Nephron progenitor cell (in vitro differentiated cells): ENCODE measurements at regions not wholly inside any gene's neighbourhood (a gene's known extent, or its start where the extent isn't known, plus 50 kb on each side); places are given as distances from the start of the nearest gene placed in this dataset.

Experiments
- DNase-seq: peaks from one replicate; pipeline ENCODE4 v3.0.0; 2021
- H3K27ac Mint-ChIP-seq: 2 replicates; pipeline ENCODE4 v1.8.0; 2021; ENCODE audit warnings: mild to moderate bottlenecking, moderate library complexity, mixed read lengths
- H3K27me3 Mint-ChIP-seq: 2 replicates; pipeline ENCODE4 v1.8.0; 2021; ENCODE audit warnings: mild to moderate bottlenecking, low read depth, mixed read lengths; ENCODE audit not compliant: poor library complexity
- H3K36me3 Mint-ChIP-seq: 2 replicates; pipeline ENCODE4 v1.8.0; 2021; ENCODE audit warnings: low read depth, mixed read lengths
- H3K4me1 Mint-ChIP-seq: 2 replicates; pipeline ENCODE4 v1.8.0; 2021; ENCODE audit warnings: mixed read lengths
- H3K4me3 Mint-ChIP-seq: 2 replicates; pipeline ENCODE4 v1.8.0; 2021; ENCODE audit warnings: mild to moderate bottlenecking, moderate library complexity, mixed read lengths
- H3K9me3 Mint-ChIP-seq: 2 replicates; pipeline ENCODE4 v1.8.0; 2021; ENCODE audit warnings: mild to moderate bottlenecking, moderate library complexity, mixed read lengths
- TF ChIP-seq, protein P1 (sequence below): fragments of 200-600 bp; sonication (generic); IDR thresholded peaks from 2 replicates; pipeline ENCODE4 v1.5.0; 2021; ENCODE audit warnings: antibody characterized with exemption

DNA sequence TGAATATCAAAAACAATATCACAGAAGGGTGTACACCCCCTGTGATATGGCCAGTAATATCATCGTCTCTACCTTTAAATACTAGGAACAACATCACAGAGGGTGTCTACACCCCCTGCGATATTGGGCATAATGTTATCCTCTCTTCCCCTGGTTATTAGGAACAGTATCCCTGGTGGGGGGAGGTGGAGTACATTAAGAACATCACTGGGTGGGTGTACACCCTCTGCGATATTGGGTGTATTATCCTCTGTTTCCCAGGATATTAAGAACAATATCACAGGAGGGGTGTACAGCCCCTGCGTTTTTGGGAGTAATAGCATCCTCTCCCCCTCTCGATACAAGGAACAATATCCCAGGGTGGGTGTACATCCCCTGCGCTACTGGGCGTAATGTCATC lies 1932.8 kb downstream of the SUCLG1 start:
- DNase-seq = no peak
- TF ChIP-seq, protein P1, sequence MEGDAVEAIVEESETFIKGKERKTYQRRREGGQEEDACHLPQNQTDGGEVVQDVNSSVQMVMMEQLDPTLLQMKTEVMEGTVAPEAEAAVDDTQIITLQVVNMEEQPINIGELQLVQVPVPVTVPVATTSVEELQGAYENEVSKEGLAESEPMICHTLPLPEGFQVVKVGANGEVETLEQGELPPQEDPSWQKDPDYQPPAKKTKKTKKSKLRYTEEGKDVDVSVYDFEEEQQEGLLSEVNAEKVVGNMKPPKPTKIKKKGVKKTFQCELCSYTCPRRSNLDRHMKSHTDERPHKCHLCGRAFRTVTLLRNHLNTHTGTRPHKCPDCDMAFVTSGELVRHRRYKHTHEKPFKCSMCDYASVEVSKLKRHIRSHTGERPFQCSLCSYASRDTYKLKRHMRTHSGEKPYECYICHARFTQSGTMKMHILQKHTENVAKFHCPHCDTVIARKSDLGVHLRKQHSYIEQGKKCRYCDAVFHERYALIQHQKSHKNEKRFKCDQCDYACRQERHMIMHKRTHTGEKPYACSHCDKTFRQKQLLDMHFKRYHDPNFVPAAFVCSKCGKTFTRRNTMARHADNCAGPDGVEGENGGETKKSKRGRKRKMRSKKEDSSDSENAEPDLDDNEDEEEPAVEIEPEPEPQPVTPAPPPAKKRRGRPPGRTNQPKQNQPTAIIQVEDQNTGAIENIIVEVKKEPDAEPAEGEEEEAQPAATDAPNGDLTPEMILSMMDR = no peak
- no peaks in the 10 kb centered on the region for H3K36me3 Mint-ChIP-seq
- no peak overlapping the region for H3K4me3 Mint-ChIP-seq
- no peak overlapping the region for H3K27ac Mint-ChIP-seq
- H3K27me3 Mint-ChIP-seq = peaks cover 7% of the 10 kb centered on the region
- H3K4me1 Mint-ChIP-seq = no peaks in the 10 kb centered on the region
- no peaks in the 10 kb centered on the region for H3K9me3 Mint-ChIP-seq

DNA sequence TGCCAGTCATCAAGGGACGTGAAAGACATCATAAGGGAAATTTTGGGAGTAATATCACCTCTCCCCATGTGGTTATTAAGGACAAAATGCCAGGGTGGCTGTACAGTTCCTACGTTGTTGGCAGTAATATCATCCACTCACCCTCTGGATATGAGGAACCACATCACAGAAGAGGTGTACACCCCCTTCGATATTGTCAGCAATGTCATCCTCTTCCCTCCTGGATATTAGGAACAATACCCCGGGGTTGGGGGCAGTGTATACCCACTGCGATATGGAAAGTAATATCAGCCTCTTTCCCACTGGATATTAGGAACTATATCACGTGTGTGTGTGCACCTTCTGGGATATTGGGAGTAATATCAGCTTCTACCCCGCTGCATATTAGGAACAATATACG lies 1933.3 kb downstream of the SUCLG1 start:
- H3K9me3 Mint-ChIP-seq = no peaks in the 10 kb centered on the region
- H3K4me3 Mint-ChIP-seq = no peak overlapping the region
- TF ChIP-seq, protein P1 = no peak
- no peaks in the 10 kb centered on the region for H3K4me1 Mint-ChIP-seq
- H3K27me3 Mint-ChIP-seq = peaks cover 7% of the 10 kb centered on the region
- H3K36me3 Mint-ChIP-seq = no peaks in the 10 kb centered on the region
- DNase-seq = no peak
- no peak overlapping the region for H3K27ac Mint-ChIP-seq

DNA sequence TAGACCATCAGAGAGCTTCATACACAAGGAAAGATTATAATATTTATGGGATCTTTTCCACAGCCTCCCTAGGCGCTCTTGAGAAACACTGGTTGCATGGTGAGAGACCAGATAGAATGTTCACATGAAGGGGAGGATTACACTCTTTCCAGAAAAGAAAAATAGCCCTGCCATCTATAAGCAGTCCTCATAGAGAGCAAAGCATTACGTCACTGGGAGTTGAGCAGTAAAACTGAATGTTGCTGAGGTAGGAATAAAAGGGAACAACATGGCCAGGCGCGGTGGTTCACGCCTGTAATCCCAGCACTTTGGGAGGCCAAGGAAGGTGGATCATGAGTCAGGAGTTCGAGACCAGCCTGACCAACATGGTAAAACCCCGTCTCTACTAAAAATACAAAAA lies 1934.3 kb downstream of the SUCLG1 start:
- Mint-ChIP-seq H3K27ac (no peak overlapping the region), H3K4me3 (no peak overlapping the region), H3K27me3 (peaks cover 4% of the 10 kb centered on the region), H3K4me1 (no peaks in the 10 kb centered on the region), H3K36me3 (no peaks in the 10 kb centered on the region), H3K9me3 (no peaks in the 10 kb centered on the region)
- DNase-seq = no peak
- TF ChIP-seq, protein P1 = no peak

DNA sequence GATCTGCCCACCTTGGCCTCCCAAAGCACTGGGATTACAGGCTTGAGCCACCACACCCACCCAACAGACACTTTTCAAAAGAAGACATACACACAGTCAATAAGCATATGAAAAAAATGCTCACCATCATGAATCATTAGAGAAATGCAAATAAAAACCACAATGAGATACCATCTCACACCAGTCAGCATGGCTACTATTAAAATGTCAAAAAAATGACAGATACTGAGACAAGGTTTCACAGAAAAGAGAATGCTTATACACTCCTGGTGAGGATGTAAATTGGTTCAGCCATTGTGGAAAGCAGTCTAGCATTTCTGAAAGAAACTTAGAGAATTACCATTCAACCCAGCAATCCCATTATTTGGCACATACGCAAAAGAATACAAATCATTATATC lies 1947.2 kb downstream of the SUCLG1 start:
- Mint-ChIP-seq H3K4me3 (no peak overlapping the region), H3K36me3 (no peaks in the 10 kb centered on the region), H3K27me3 (peaks cover 7% of the 10 kb centered on the region), H3K27ac (no peak overlapping the region), H3K4me1 (no peaks in the 10 kb centered on the region), H3K9me3 (peaks cover 4% of the 10 kb centered on the region)
- TF ChIP-seq, protein P1 = no peak
- no peak for DNase-seq

DNA sequence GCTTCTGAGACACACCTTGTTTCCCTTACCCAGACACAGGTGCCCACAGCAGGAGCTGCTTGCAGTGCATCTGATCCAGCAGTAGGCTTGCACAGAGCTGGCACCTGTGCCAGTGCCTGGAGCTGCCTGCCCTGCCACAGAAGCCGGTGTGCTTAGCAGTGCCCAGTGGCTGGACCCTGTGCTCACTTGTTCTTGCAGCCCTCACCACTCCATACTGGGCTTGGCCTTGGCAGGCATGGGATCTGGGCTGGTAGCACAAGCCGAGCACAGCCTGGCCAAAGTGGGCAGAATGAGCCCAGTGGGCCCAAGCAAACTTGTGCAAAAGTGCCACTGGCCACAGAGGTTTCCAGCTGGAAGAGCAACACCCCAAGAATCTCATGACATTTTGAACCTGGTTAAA lies 1950.4 kb downstream of the SUCLG1 start:
- Mint-ChIP-seq H3K9me3 (no peaks in the 10 kb centered on the region), H3K4me1 (no peaks in the 10 kb centered on the region), H3K36me3 (no peaks in the 10 kb centered on the region), H3K27me3 (peaks cover 7% of the 10 kb centered on the region), H3K4me3 (no peak overlapping the region), H3K27ac (no peak overlapping the region)
- TF ChIP-seq, protein P1 = no peak
- DNase-seq = no peak

DNA sequence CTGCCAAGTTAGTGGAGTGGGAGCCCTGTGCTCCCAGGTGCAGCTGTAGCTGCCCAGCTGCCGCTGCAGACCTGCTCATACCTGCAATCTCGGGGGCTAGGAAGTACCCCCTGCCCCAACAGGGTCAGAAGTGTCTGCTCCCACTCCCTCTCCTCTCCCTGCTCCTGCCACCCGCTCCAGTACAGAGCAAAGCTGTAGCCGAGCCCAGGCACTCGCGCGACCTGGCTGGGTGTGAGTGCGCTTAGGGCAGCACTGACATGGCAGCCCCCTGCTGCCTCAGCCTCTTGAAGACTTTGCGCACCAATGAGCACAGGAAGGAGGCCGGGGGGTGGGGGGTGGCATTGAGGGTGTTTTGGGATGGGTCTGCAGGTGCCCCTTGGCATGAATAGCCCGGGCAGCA lies 1951.4 kb downstream of the SUCLG1 start:
- Mint-ChIP-seq H3K9me3 (peaks cover 5% of the 10 kb centered on the region), H3K27me3 (peaks cover 7% of the 10 kb centered on the region), H3K27ac (no peak overlapping the region), H3K4me3 (no peak overlapping the region), H3K36me3 (no peaks in the 10 kb centered on the region), H3K4me1 (no peaks in the 10 kb centered on the region)
- TF ChIP-seq, protein P1 = no peak
- DNase-seq = no peak
